Hepatocyte (in vitro differentiated cells): ENCODE measurements at regions not wholly inside any gene's neighbourhood (a gene's known extent, or its start where the extent isn't known, plus 50 kb on each side); places are given as distances from the start of the nearest gene placed in this dataset.

Source experiments
- EZH2 ChIP-seq: fragments of 200-600 bp; sonication (generic); IDR thresholded peaks from 2 replicates; pipeline ENCODE4 v1.6.1; 2016; ENCODE audit warnings: antibody characterized with exemption, mild to moderate bottlenecking, borderline replicate concordance
- TF ChIP-seq, protein P1 (sequence below): fragments of 200-600 bp; sonication (generic); IDR thresholded peaks from 2 replicates; pipeline ENCODE4 v1.5.1; 2016; ENCODE audit warnings: antibody characterized with exemption, mild to moderate bottlenecking; ENCODE audit not compliant: poor library complexity

DNA sequence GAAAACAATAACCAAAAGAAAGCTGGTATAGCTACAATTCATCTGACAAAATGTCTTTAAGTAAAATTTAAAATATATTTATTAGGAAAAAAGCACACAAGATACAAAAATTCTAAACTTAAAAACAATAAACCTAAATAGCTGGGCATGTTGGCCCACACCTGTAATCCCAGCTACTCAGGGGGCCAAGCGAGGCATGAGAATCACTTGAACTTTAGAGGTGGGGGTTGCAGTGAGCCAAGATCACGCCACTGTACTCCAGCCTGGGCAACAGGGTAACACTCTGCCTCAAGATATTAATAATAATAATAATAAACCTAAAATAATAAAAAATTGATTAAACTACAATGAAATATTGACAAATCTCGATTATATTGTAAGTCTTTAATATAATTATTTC, 77.8 kb upstream of the PDK4 start:
- TF ChIP-seq, protein P1, sequence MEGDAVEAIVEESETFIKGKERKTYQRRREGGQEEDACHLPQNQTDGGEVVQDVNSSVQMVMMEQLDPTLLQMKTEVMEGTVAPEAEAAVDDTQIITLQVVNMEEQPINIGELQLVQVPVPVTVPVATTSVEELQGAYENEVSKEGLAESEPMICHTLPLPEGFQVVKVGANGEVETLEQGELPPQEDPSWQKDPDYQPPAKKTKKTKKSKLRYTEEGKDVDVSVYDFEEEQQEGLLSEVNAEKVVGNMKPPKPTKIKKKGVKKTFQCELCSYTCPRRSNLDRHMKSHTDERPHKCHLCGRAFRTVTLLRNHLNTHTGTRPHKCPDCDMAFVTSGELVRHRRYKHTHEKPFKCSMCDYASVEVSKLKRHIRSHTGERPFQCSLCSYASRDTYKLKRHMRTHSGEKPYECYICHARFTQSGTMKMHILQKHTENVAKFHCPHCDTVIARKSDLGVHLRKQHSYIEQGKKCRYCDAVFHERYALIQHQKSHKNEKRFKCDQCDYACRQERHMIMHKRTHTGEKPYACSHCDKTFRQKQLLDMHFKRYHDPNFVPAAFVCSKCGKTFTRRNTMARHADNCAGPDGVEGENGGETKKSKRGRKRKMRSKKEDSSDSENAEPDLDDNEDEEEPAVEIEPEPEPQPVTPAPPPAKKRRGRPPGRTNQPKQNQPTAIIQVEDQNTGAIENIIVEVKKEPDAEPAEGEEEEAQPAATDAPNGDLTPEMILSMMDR, result no peak
- TF ChIP-seq EZH2, result no peak
